HG03280 (cell line): ENCODE measurements at regions not wholly inside any gene's neighbourhood (a gene's known extent, or its start where the extent isn't known, plus 50 kb on each side); places are given as distances from the start of the nearest gene placed in this dataset.

Source experiments
- ATAC-seq: cut with Tn5 transposase; IDR thresholded peaks from one replicate; pipeline ENCODE4 v1.9.1; 2021; ENCODE audit warnings: mild to moderate bottlenecking, moderate library complexity; ENCODE audit not compliant: unreplicated experiment

DNA sequence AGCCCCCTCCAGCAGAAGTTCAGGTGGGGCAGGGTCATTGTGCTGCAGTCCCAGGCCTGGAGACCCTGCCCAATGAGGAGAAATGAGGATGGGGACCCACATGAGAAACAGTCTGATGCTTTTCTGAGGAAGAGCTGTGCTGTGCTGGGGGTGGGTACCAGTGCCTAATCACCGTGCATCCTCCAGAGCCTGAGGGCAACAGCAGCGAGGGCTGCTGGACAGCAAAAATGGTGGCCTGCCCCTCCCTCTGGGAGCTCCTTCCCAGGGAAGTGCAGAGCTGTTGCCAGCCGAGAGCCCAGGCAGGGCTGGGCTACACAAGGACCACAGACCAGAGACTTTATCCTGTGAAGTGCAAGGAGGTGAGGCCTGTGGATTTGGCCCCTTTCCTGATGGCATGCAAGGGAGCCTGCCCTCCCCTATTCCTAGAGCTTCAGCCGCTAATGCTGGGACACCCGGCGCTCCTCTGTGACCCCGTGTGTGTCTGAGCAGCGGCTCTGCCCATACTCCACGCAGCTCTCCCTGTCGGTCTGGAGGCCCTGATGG is 134.8 kb downstream of the DSEL start:
- ATAC-seq = no peak

DNA sequence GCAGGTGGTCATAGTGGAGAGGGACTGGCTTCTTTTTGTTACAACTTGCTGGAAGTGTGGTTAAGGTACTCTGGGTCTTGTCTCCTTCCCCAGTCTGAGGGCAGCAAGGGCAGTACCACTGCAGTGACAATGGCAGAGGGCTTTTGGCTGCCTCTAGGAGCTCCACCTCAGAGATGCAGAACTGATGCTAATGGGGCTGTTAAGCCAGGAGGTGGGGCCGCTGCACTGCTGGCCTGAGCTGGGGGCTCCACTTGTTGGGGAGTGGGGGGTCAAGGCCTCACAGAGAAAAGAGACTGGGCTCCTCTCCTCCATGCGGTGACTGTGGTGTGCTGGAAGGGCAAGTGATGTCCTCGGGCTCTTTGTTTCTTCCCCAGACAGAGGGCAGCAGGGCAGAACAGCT is 135.7 kb downstream of the DSEL start:
- no peak for ATAC-seq

DNA sequence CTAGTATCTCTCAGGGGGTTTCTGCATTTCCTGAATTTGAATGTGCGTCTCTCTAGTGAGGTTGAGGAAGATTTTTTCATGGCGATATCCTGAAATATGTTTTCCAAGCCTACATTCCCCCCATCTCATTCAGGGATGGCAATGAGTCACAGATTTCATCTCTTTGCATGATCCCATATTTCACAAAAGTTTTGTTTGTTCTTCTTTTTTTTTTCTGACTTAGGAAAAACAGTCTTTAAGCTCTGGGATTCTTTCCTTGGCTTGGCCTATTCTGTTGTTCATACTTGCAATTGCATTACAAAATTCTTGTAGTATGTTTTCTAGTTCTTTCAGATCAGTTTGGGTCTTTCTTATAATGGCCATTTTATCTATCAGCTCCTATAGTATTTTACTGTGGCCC is 136.5 kb downstream of the DSEL start:
- no peak for ATAC-seq

DNA sequence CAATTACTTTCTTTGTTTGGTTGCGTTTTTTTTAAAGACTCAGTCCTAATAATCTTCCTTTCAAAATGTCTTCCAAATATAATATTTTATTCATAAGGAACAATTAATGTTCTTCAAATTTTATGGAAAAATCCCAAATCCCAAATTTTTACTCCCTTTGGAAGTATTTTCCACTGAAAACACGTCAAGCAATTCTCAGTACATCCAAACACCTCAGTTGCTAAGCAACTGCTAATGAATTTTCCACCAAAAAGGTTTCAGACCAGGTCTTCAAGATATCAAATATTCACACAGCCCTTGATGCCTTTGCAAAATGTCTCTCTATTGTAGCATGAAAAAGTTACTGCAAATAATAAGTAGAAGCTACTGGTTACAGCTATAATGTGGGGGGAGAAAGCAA is 140.1 kb downstream of the DSEL start:
- ATAC-seq = no peak

DNA sequence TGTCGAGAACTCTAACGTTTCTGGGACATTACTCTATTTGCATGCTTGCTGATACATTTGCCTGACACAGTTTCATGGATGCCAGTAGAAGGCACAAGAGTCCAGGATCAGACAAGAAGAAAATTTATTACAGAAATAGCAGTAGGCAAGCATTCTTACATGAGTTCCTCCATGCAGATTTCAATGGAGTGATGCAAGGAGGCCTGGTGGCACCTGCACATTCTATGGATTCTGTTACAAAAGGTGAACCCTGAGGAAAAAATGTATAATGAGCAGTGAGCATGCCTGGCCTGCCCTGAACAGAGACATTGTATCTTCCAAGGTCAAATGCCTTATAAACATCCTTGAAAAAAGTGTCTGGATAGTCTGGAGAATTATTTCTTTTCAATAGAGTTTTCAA is 142.9 kb downstream of the DSEL start:
- ATAC-seq = no peak

DNA sequence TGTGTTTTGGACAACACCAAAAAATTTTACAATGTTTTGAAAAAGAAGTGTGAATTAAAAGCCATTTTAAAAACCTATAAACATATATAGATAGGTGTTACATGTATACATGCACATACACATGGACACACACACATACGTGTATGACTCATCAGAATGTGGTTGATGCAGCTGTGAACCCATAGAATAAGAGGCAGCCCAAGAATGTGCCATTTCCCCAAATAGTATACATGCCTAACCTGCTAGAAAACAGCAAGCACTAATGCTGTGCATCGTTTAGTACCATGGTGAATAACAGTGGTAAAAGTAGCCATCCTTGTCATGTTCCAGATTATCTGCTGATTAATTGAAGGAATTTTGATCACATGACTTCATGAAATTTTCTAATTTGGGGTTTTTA is 149.0 kb downstream of the DSEL start:
- no peak for ATAC-seq

DNA sequence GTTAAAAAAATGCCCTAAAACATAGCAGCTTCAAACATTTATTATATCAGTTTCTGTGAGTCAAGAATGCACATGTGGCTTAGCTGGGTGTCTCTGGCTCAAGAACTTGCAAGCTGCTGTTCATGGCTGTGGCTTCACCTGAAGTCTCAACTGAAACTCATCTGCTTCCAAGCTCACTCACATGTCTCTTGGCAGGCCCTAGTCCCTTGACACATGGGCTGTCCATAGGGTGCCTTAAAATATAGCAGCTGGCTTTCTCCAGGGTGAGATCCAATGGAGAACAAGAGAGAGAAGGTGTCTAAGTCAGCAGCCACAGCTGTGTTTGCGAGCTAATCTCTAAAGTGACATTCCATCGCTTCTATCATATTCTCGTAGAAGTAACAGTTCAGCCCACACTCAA is 152.8 kb downstream of the DSEL start:
- no peak for ATAC-seq

DNA sequence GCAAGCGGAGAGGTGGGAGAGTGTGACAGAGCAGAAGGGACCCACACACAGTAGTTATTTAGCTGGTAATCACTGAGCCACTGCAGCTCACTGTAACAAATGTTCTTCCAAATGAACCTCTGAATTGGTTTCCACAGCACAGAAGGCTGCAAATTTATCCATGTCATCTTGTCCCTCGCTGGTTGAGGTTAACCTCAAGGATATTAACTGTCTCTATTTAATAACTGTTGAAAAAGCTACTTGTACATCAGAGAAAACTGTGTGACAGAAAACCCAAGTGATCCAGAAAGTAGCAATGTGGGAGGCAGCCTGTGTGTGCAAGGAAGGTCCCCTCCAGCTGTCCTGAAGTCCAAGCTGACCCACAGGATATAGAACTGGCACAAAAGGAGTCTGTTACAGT is 153.6 kb downstream of the DSEL start:
- ATAC-seq = no peak

DNA sequence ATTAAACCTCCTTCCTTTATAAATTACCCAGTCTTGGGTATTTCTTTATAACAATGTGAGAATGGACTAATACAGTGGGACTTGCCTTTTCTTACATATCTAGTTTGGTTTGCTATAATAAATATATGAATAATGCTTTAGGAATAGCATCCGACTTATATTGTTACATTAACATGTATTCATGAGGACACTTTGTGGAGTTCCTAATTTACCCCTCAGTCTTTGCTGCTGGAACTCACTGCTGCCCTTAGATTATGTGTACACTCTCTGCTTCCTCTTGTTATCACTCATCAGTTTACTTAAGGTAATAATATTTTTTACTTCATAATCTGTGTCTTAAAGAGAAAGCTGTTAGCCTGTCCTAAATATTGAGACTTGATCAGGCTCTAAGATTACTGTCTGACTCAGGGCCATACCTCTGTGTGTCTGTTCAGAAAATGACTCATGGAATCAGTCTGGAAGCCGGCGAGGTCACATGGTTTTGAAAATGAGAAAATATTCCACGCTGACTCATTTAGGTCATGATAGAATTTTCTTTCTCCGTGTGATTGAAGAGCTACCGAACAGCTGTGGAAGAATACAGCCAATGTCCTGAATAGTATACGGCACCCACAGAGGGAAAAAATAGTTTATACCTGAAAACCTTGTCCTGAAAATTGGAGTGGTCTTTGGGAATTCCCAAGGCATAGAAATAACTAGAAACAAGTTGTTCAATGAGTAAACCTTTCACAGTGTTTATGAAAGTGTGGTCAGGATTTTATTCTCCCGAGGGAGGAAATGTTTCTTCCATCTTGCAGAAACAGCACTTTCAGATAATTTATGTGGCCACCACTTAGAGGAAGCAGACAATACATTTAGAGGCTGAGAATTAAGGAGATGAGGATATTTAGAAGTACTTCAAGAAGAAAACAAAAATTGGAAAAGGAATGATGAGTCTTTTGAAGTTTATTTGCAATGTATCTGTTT is 156.4 kb downstream of the DSEL start:
- no peak for ATAC-seq

DNA sequence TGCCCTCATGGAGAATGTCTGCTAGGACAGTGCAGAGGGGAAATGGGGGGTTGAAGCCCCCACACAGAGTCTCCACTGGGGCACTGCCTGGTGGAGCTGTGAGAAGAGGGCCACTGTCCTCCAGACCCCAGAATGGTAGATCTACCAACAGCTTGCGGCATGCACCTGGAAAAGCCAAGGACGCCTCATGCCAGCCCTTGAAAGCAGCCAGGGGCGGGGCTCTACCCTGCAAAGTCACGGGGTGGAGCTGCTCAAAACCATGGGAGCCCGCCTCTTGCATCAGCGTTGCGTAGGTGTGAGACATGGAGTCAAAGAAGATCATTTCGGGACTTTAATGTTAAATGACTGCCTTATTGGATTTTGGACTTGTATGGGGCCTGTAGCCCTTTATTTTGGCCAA is 157.6 kb downstream of the DSEL start:
- no peak for ATAC-seq

DNA sequence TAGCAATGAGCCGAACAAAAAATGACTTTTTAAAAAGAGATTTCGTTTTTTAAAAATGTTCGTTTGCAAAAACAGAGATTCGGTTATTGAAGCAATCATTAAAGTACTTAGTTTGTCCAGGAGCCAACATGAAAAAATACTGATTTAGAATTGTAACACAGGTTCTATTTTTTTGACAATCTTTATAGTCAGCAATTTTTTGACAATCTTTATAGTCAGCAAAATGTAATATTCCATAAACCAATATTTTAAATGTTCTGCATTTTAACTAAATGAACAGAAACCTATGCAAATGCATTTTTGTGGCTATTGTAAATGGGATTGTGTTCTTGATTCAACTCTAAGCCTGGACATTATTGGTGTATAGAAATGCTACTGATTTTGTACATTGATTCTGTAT is 161.8 kb downstream of the DSEL start:
- no peak for ATAC-seq

DNA sequence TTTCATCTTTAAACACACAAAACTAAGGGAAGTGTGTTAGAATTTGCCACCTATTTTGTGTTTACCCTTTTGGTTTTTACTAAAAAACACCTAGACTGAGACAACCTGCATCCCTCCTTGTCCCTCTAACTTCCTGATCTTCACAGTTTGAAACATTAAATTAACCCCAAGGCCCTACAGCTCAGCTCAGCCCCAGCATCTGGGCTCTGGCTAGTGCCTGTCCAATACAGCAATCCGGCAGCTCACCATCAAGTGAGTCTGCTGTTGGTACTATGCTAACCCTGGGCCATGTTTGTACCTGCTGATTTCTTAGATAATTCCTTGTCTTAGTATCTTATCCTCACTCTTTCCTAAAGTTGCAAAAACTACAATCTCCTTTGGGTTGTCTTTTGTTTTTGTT is 162.4 kb downstream of the DSEL start:
- no peak for ATAC-seq

DNA sequence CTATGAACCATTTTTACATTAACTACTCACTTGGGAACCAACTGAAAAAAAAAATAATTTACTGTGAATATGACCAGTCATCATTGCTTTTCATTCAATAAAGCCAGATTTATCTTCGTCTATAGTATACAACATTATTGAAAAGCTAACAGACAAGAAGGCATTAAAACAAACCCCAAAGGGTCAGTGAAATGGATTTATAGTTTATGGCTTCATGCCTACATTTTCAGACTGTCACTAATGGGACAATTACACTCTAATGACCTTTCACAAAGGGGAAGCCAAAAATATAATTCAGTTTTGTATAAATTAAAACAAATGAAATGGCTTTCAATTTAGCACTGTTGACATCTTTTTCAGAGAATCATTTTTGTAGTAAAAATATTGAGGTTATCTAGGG is 169.1 kb downstream of the DSEL start:
- no peak for ATAC-seq

DNA sequence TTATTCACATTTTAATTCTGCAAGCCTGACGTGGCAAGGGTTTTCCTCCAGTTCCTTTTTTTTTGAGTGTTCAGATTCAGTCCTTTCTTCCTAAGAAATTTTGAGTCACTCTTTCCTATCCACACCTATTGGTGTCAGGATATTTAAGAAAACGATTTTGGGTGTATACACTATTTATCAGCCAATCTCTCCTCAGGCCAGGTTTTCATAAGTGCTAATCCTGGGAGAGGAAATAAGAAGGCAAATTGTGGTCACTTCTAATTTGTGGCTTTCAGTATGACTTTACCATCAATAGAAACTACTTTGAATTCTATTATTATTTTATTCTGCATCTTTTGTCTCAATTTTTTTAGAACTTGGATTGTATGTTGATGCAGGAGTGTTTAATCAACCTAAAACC is 174.4 kb downstream of the DSEL start:
- ATAC-seq = no peak

DNA sequence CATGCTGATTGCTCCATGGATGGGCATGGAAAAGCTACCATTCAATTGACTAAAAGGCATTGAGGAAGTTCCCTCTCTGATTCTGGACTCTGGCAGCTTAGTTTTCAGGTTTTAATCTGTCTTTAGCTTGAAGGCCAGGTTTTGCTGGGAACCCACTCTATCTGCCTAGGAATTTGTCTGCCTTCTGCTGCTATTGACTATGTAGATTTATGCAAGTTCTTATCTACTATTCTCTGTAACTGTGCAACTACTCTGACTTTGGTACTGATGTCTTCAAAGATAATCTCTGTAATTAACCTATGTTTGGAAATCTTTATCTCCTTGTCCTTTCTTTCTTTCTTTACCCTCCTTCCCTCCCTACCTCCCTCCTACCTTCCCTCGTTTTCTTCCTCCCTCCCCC is 178.8 kb downstream of the DSEL start:
- ATAC-seq = no peak

DNA sequence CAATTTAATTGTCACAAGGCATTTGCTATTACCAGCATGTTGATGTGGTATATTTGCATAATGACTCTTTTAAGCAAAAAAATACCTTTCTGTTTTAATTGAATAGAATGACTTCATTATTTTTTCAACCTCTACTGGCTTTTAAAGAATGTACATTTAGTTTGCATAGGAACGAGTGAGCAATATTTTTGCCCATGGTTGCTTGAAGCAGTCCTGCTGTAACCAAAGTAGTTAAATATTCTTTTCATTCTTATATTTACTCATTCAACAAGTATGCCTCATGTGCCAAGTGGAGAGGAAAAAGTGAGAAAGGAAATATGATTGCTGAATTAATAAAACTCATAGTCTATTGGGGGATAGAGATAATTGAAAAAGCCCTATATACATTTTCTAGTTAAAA is 184.7 kb downstream of the DSEL start:
- ATAC-seq = no peak

DNA sequence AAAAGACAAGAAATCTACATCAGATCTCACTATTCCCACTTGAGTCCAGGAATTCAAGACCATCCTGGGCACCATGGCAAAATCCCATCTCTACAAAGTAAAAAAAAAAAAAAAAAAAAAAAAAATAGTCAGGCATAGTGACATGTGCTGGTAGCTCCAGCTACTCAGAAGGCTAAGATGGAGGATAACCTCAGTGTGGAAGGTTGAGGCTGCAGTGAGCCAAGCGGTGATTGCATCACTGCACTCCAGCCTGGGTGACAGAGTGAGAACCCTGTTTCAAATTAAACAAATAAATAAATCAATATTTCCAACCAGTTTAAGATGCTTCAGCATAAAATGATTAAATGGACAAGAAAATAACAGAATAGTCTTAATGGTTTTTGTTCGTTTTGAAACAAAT is 197.4 kb downstream of the DSEL start:
- ATAC-seq = no peak

DNA sequence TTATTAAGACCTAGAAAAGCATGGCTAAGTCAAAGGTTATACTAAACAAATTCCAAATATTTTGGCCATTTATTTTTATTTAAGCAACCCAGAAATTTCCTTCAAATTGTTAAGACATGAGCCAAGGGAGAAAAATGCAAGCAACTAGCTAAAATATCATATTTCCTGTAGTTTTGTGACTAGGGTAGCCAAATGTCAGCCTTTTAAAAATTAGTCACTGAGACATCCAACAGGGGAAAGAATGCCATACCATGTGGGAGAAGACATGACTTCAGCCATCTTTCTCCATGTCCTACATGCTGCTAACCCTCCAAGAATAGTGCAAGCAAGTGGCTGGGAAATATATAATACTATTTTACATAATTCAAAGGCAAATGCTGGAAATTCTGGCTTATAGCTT is 197.9 kb downstream of the DSEL start:
- ATAC-seq = no peak

DNA sequence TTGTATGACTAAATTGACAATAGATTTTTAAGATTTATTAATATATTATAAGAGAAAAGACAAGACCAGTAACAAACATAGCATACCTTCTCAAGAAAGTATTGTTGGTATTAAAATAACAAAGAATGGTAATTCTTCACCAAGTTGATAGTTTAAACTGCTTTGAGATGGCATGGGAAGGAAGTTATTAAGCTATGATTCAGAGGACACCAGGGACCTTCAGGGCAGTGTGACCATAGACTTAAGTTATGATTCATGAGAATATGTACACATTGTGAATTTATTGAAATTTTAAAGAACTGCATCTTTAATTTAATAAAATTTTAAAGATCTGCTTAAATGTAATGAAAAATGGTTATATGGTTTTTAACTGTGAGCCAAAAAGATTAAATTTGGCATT is 205.7 kb downstream of the DSEL start:
- no peak for ATAC-seq

DNA sequence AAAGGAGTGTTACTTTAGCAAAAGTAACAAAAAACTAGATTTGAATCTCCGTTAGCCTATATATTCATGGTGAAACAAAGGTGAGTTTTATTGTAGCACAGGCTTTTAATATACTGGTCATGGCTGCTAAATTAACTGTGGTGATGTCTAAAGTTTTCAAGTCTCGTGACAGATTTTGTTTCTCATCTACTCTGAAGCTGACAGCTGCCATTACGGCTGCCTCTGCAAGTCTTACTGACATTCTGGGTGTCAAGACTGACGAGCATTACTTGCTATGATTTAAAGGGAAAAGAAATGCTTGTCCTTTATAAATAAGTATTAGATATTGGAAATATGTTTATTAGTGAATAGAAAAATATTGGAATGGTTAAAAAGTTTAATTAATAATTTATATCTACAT is 207.7 kb downstream of the DSEL start:
- ATAC-seq = no peak

DNA sequence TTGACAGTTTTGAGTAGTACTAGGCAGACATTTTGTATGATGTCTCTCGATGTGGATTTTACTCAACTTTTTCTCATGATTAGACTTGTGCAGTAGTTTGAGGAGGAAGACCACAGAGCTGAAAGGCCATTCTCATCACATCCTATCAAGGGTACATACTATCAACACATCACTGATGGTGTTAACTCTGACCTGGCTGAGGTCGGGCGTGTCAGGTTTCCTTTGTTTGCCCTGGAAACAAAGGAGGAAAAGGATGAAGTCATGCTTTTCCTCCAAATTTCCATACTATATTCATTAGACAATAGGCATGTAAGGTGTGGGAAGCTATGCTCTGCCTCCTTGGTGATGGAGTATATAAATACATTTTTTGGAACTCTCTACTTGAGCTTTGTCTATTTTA is 211.1 kb downstream of the DSEL start:
- no peak for ATAC-seq

DNA sequence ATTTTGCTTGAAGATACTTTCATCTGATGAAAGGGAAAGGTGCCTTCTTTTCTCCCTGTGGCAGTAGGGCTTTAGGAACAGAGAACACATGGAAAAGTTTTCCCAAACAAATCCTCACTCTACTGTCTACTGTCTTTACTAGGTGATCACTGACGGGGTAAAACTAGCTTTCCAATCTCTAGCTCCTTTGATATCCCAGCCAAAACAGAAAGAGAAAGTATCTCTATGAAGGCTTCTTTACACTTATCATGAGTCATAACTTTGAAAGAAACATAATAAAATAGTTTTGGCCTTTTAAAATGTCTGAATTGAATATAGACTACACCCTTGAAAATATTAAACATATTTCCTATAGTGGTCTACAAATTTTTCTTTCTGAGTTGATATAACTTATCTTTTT is 214.5 kb downstream of the DSEL start:
- ATAC-seq = no peak

DNA sequence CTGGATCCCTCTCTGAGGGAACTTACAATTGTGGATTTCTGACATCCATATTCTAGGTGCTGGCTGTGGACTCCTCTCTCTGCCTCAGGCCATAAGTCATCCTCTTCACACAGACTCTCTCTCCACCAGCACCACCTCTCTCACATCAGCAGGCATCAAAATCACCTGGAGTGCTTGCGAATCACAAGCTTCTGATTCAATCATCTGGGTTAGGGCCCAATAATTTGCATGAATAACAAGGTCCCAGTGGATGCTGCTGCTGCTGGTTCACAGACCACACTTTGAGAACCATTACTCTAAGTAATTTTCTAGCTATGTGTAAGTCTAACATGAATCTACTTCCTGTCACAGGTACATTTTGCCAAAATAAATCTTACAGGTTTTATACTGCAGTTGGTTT is 214.9 kb downstream of the DSEL start:
- no peak for ATAC-seq
